SU-DHL-6 (cell line): ENCODE measurements at regions not wholly inside any gene's neighbourhood (a gene's known extent, or its start where the extent isn't known, plus 50 kb on each side); places are given as distances from the start of the nearest gene placed in this dataset.

Source experiments
- H2AFZ ChIP-seq: fragments of 200-600 bp; sonication (generic); 2 replicates; pipeline ENCODE4 v1.6.1; 2014; ENCODE audit warnings: low read depth, mild to moderate bottlenecking, moderate library complexity, mixed read lengths, antibody characterized with exemption, low read length; ENCODE audit not compliant: severe bottlenecking
- H3F3A ChIP-seq: fragments of 200-600 bp; shearing (Covaris generic); 2 replicates; pipeline ENCODE4 v1.6.0; 2016; ENCODE audit warnings: antibody characterized with exemption, mild to moderate bottlenecking; ENCODE audit not compliant: insufficient read depth
- H3K27ac ChIP-seq: fragments of 200-600 bp; sonication (generic); 2 replicates; pipeline ENCODE4 v1.5.1; 2016; ENCODE audit warnings: low read depth, mild to moderate bottlenecking, low read length, moderate library complexity, mixed read lengths
- H3K27me3 ChIP-seq: fragments of 200-600 bp; sonication (generic), shearing (Covaris generic); 2 replicates; pipeline ENCODE4 v1.6.0; 2014; ENCODE audit warnings: mild to moderate bottlenecking, low read length
- H3K36me3 ChIP-seq: fragments of 200-600 bp; sonication (generic); 2 replicates; pipeline ENCODE4 v1.6.1; 2014; ENCODE audit warnings: mild to moderate bottlenecking, low read length, mixed read lengths
- H3K4me2 ChIP-seq: fragments of 300-600, 200-600 bp; shearing (Covaris generic), sonication (generic); 2 replicates; pipeline ENCODE4 v1.6.0; 2014; ENCODE audit warnings: low read length, low read depth, mild to moderate bottlenecking; ENCODE audit not compliant: poor library complexity, severe bottlenecking
- H3K4me3 ChIP-seq: fragments of 200-600 bp; sonication (generic); 2 replicates; pipeline ENCODE4 v1.5.1; 2014; ENCODE audit warnings: antibody characterized with exemption, low read length, mild to moderate bottlenecking, mixed read lengths; ENCODE audit not compliant: insufficient read depth, poor library complexity, severe bottlenecking
- H3K79me2 ChIP-seq: fragments of 200-600 bp; sonication (generic); 2 replicates; pipeline ENCODE4 v1.6.1; 2014; ENCODE audit warnings: mild to moderate bottlenecking, low read length, moderate library complexity; ENCODE audit not compliant: insufficient read depth
- H3K9ac ChIP-seq: fragments of 200-600 bp; sonication (generic); 2 replicates; pipeline ENCODE4 v1.7.0; 2014; ENCODE audit warnings: mild to moderate bottlenecking, low read length
- H3K9me2 ChIP-seq: fragments of 200-600 bp; sonication (generic); replicated peaks from 2 replicates; pipeline ENCODE4 v1.6.1; 2014; ENCODE audit warnings: low read length; ENCODE audit not compliant: insufficient read depth
- H3K9me3 ChIP-seq: fragments of 200-600 bp; sonication (generic); 2 replicates; pipeline ENCODE4 v1.6.1; 2014; ENCODE audit warnings: low read length, mixed read lengths; ENCODE audit not compliant: insufficient read depth
- H4K20me1 ChIP-seq: fragments of 200-600 bp; sonication (generic); 2 replicates; pipeline ENCODE4 v1.6.1; 2014; ENCODE audit warnings: low read depth, mild to moderate bottlenecking, antibody characterized with exemption, low read length, moderate library complexity, mixed read lengths
- EZH2phosphoT487 ChIP-seq: fragments of 200-600 bp; sonication (generic), shearing (Covaris generic); conservative IDR thresholded peaks from 2 replicates; pipeline ENCODE4 v1.6.1; 2018; ENCODE audit warnings: mild to moderate bottlenecking, antibody characterized with exemption, low read length, moderate library complexity, mixed read lengths
- TF ChIP-seq, protein P1 (sequence below): fragments of 200-600 bp; sonication (generic); IDR thresholded peaks from one replicate; pipeline ENCODE4 v1.5.1; 2017; ENCODE audit warnings: antibody characterized with exemption, mild to moderate bottlenecking, low read length, moderate library complexity; ENCODE audit not compliant: insufficient read depth, poor library complexity, severe bottlenecking

DNA sequence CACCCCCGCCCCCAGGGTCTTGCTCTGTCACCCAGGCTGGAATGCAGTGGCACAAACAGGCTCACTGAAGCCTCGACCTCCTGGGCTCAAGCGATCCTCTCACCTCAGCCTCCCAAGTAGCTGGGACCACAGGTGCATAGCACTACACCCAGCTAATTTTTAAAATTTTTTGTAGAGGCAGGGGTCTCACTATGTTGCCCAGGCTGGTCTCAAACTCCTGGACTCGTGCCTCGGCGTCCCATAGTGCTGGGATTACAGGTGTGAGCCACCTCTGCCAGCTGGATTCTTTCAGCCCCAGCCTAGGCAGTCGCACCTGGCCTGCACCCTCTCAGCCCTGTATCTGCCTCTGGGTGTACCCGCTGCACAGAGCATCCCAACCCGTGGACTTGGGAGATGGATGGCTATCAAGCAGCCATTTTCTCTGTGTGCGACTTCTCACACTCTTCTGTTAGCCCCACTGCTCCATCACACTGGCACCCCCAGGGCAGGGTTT lies 166.4 kb upstream of the HAAO start:
- TF ChIP-seq EZH2phosphoT487, result no peak
- TF ChIP-seq, protein P1, sequence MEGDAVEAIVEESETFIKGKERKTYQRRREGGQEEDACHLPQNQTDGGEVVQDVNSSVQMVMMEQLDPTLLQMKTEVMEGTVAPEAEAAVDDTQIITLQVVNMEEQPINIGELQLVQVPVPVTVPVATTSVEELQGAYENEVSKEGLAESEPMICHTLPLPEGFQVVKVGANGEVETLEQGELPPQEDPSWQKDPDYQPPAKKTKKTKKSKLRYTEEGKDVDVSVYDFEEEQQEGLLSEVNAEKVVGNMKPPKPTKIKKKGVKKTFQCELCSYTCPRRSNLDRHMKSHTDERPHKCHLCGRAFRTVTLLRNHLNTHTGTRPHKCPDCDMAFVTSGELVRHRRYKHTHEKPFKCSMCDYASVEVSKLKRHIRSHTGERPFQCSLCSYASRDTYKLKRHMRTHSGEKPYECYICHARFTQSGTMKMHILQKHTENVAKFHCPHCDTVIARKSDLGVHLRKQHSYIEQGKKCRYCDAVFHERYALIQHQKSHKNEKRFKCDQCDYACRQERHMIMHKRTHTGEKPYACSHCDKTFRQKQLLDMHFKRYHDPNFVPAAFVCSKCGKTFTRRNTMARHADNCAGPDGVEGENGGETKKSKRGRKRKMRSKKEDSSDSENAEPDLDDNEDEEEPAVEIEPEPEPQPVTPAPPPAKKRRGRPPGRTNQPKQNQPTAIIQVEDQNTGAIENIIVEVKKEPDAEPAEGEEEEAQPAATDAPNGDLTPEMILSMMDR, result no peak
- no peaks in the 10 kb centered on the region for H3K9me3 ChIP-seq
- no peak overlapping the region for H3K4me3 ChIP-seq
- H3K9me2 ChIP-seq, result no peaks in the 10 kb centered on the region
- no peak overlapping the region for H2AFZ ChIP-seq
- no peaks in the 10 kb centered on the region for H3K79me2 ChIP-seq
- H3K36me3 ChIP-seq, result no peaks in the 10 kb centered on the region
- H3K27ac ChIP-seq, result no peak overlapping the region
- no peaks in the 10 kb centered on the region for H4K20me1 ChIP-seq
- no peaks in the 10 kb centered on the region for H3K27me3 ChIP-seq
- no peaks in the 10 kb centered on the region for H3F3A ChIP-seq
- no peak overlapping the region for H3K9ac ChIP-seq
- H3K4me2 ChIP-seq, result no peak overlapping the region

DNA sequence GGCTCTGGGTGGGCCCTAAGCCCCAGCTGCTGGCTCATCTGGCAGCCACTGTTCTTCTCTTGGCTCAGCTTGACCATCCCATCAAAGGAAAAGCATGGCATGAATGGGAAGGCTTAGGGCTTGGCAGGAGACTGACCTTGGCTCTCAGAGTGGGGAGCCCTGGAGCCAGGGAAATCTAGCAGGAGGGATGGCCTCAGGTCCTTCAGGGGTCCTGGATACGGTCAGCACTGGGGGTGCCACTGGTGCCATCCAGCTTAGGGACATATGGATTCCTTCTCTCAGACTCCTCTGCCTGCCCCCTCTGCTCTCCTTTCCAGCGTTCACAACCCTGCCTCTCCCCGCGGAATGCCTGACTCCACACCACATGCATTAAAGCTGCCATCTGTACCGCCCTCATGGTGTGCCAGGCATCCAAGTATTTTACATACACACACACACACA lies 165.5 kb upstream of the HAAO start:
- H3F3A ChIP-seq, result no peaks in the 10 kb centered on the region
- TF ChIP-seq, protein P1, result no peak
- no peak for TF ChIP-seq EZH2phosphoT487
- H3K27me3 ChIP-seq, result no peaks in the 10 kb centered on the region
- H3K27ac ChIP-seq, result no peak overlapping the region
- no peaks in the 10 kb centered on the region for H3K36me3 ChIP-seq
- H3K9me3 ChIP-seq, result no peaks in the 10 kb centered on the region
- no peaks in the 10 kb centered on the region for H3K9me2 ChIP-seq
- no peak overlapping the region for H2AFZ ChIP-seq
- H3K9ac ChIP-seq, result no peak overlapping the region
- no peak overlapping the region for H3K4me2 ChIP-seq
- H4K20me1 ChIP-seq, result no peaks in the 10 kb centered on the region
- no peak overlapping the region for H3K4me3 ChIP-seq
- no peaks in the 10 kb centered on the region for H3K79me2 ChIP-seq

DNA sequence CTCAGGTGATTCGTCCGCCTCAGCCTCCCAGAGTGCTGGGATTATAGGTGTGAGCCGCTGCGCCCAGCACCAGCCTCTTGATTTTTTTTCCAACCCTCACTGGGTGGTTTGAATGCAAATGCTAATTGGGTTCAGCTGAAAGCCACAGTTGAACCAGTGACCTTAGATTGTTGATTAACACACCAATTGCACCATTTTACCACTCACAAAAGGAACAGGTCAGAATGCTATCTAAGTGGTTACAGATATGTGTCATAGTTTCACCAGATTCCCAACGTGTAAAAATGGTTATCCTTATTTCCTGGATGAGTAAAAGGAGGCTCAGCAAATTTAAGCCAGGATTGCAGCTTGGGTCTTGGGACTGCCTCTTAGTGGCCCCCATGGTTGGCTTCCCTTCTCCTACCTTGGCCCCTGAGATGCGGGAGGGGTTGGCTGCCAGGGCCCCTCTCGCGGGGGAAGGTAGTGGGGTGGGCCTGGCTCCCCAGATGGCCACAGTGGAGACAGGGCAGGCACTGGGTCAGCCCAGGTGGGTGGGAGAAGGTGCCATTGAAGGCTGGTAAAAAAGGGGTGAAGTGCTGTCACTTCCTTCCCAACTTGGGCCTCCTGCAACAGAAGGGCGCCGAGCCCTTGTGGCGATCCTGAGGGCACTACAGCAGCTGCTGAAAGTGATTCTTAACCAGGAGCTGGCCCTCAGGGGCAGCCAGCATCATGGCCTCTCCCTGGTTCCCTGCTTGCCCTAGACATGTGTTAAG lies 164.9 kb upstream of the HAAO start:
- Histone ChIP-seq H3K9me3 (no peaks in the 10 kb centered on the region), H3K79me2 (no peaks in the 10 kb centered on the region), H3F3A (no peaks in the 10 kb centered on the region), H3K27ac (no peak overlapping the region), H2AFZ (no peak overlapping the region), H3K9ac (no peak overlapping the region), H4K20me1 (no peaks in the 10 kb centered on the region), H3K9me2 (no peaks in the 10 kb centered on the region), H3K4me2 (no peak overlapping the region), H3K4me3 (no peak overlapping the region), H3K36me3 (no peaks in the 10 kb centered on the region), H3K27me3 (no peaks in the 10 kb centered on the region)
- TF ChIP-seq EZH2phosphoT487, result no peak
- TF ChIP-seq, protein P1, result no peak
